ENCODE measurements at regions not wholly inside any gene's neighbourhood (a gene's known extent, or its start where the extent isn't known, plus 50 kb on each side); places are given as distances from the start of the nearest gene placed in this dataset.

DNA sequence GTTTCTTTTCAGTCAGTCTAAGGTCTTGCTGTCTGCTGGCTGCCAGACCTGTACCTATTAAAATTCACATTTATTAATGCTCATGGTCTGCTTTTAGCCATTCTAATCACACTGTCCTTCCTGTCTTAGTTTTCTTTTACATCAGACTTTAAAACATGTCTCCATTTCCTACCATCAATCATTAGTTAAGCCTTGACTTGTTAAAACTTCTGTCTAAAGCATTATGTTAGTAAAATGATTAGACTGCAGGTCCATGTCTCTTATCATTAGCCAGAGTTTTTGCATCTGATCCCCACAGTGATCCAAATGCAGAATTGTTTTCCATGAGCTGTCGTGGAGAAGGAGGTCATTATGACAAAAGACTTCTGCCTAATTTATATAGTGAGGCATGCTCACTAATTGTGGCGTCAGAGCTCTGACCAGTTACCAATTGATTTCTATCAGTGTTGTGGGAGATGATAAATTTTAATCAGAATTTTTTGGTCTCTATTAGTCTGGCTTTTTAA is 226.5 kb downstream of the DKK1 start:
- TF ChIP-seq, protein P1, sequence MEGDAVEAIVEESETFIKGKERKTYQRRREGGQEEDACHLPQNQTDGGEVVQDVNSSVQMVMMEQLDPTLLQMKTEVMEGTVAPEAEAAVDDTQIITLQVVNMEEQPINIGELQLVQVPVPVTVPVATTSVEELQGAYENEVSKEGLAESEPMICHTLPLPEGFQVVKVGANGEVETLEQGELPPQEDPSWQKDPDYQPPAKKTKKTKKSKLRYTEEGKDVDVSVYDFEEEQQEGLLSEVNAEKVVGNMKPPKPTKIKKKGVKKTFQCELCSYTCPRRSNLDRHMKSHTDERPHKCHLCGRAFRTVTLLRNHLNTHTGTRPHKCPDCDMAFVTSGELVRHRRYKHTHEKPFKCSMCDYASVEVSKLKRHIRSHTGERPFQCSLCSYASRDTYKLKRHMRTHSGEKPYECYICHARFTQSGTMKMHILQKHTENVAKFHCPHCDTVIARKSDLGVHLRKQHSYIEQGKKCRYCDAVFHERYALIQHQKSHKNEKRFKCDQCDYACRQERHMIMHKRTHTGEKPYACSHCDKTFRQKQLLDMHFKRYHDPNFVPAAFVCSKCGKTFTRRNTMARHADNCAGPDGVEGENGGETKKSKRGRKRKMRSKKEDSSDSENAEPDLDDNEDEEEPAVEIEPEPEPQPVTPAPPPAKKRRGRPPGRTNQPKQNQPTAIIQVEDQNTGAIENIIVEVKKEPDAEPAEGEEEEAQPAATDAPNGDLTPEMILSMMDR (IDR thresholded peaks at IDR 0.05; ENCODE audit: control extremely low read depth, extremely low read depth): no peak
- DNase-seq (no peak), ATAC-seq (ENCODE audit: insufficient read depth, low FRiP score) (no peak)
- no peaks in the 10 kb centered on the region for H3K9me3 ChIP-seq (ENCODE audit: control insufficient read depth in 4 of 4, insufficient read depth in 3 of 4, low read length in 3 of 4)
- no peak overlapping the region for H3K27ac ChIP-seq (ENCODE audit: low read depth in 1 of 2, low read length in 1 of 2)
- no peaks in the 10 kb centered on the region for H3K36me3 ChIP-seq (ENCODE audit: control insufficient read depth in 4 of 4, insufficient read depth in 4 of 4, low read length in 4 of 4)
- no peak overlapping the region for H3K4me3 ChIP-seq
- H3K4me1 ChIP-seq (ENCODE audit: control insufficient read depth in 5 of 5, insufficient read depth in 5 of 5, low read length in 5 of 5): peaks cover 0 to 9% (median 0%) of the 10 kb centered on the region in 5 donors
- no peaks in the 10 kb centered on the region for H3K27me3 ChIP-seq (ENCODE audit: control insufficient read depth in 3 of 3, insufficient read depth in 3 of 3, low read length in 2 of 3)
- WGBS, 2 donors: 46 to 70% methylated on average over 2 of the region's 2 CpGs
- H3K9ac ChIP-seq (ENCODE audit: insufficient read depth in 1 of 2, low read length in 2 of 2): no peak overlapping the region

DNA sequence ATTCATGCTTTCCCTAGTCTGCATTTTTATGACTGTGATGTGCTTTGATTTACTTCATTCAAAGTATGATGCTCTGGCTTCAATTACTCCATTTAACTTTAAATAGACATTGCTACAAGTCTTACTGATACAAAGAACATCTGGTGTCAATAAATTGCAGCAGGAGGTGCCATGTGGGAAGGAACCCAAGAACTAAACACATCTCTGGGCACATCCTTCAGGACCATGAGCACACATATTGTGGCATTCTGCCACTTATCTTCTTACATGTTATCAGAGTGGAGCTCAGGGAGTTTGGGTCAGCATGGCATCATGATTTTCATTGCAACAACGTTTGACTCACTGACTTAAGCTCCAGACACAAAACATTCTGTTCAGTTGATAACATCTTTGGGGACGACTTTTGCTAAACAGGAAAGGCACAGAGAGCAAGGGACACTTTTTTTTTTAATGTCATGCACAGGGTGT is 227.0 kb downstream of the DKK1 start:
- WGBS, 2 donors: 18 to 42% methylated on average over 2 of the region's 2 CpGs
- Histone ChIP-seq H3K4me1 (ENCODE audit: control insufficient read depth in 5 of 5, insufficient read depth in 5 of 5, low read length in 5 of 5) (peaks cover 0 to 9% (median 0%) of the 10 kb centered on the region in 5 donors), H3K27ac (ENCODE audit: low read depth in 1 of 2, low read length in 1 of 2) (no peak overlapping the region), H3K4me3 (no peak overlapping the region), H3K27me3 (ENCODE audit: control insufficient read depth in 3 of 3, insufficient read depth in 3 of 3, low read length in 2 of 3) (no peaks in the 10 kb centered on the region), H3K36me3 (ENCODE audit: control insufficient read depth in 4 of 4, insufficient read depth in 4 of 4, low read length in 4 of 4) (no peaks in the 10 kb centered on the region), H3K9ac (ENCODE audit: insufficient read depth in 1 of 2, low read length in 2 of 2) (no peak overlapping the region), H3K9me3 (ENCODE audit: control insufficient read depth in 4 of 4, insufficient read depth in 3 of 4, low read length in 3 of 4) (no peaks in the 10 kb centered on the region)
- DNase-seq (no peak), ATAC-seq (ENCODE audit: insufficient read depth, low FRiP score) (no peak)
- TF ChIP-seq, protein P1 (IDR thresholded peaks at IDR 0.05; ENCODE audit: control extremely low read depth, extremely low read depth): no peak

DNA sequence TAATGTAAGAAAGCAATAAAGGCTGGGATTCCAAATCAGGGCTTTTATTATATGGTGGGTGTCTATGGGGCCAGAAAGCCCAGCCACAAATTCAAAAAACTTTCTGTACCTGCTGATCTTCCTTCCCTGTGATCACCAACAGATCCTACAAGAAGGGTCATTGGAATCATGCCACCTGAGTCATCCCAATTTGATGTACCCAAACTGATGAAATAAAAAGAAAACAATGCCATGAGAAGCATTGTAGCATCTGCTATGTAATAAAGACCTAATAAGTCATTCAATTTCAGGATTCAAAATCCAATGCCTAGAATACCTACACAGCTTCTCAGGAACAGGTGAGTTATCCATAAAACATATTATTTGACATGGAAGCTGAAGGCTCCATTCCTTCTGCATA is 228.8 kb downstream of the DKK1 start:
- ATAC-seq (ENCODE audit: insufficient read depth, low FRiP score): no peak
- TF ChIP-seq, protein P1 (IDR thresholded peaks at IDR 0.05; ENCODE audit: control extremely low read depth, extremely low read depth): no peak

DNA sequence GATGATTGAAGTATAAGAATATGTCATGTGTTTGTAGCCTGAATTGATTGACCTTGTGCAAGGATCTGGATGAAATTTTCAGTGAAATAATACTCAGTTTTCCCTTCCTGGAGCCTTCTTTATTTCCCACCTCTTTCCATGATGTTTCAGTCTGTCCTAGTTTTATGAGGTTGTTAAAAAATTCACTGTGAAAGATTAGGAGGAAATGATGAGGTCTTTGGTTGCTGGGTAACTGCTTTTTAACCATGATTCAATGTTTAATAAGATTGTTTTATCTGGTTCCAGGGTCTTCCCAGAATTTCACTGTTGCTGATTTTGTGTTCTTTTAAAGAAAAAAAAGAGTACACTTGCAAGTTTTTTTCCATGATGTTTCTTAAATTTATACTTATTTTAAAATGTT is 221.5 kb downstream of the MBL2 start:
- Histone ChIP-seq H3K27ac (ENCODE audit: low read depth in 1 of 2, low read length in 1 of 2) (no peak overlapping the region), H3K9ac (ENCODE audit: insufficient read depth in 1 of 2, low read length in 2 of 2) (no peak overlapping the region), H3K36me3 (ENCODE audit: control insufficient read depth in 4 of 4, insufficient read depth in 4 of 4, low read length in 4 of 4) (no peaks in the 10 kb centered on the region), H3K4me1 (ENCODE audit: control insufficient read depth in 5 of 5, insufficient read depth in 5 of 5, low read length in 5 of 5) (no peaks in the 10 kb centered on the region), H3K9me3 (ENCODE audit: control insufficient read depth in 4 of 4, insufficient read depth in 3 of 4, low read length in 3 of 4) (no peaks in the 10 kb centered on the region), H3K27me3 (ENCODE audit: control insufficient read depth in 3 of 3, insufficient read depth in 3 of 3, low read length in 2 of 3) (no peaks in the 10 kb centered on the region), H3K4me3 (no peak overlapping the region)
- DNase-seq: peak in 2 of 3 donors; percentile 10 to 16
- TF ChIP-seq, protein P1 (IDR thresholded peaks at IDR 0.05; ENCODE audit: control extremely low read depth, extremely low read depth): no peak
- no peak for ATAC-seq (ENCODE audit: insufficient read depth, low FRiP score)

More for the DNA sequence above, 228.8 kb downstream of the DKK1 start:
- Histone ChIP-seq H3K4me1 (ENCODE audit: control insufficient read depth in 5 of 5, insufficient read depth in 5 of 5, low read length in 5 of 5) (peaks cover 0 to 9% (median 0%) of the 10 kb centered on the region in 5 donors), H3K27me3 (ENCODE audit: control insufficient read depth in 3 of 3, insufficient read depth in 3 of 3, low read length in 2 of 3) (no peaks in the 10 kb centered on the region), H3K9me3 (ENCODE audit: control insufficient read depth in 4 of 4, insufficient read depth in 3 of 4, low read length in 3 of 4) (no peaks in the 10 kb centered on the region), H3K36me3 (ENCODE audit: control insufficient read depth in 4 of 4, insufficient read depth in 4 of 4, low read length in 4 of 4) (no peaks in the 10 kb centered on the region), H3K9ac (ENCODE audit: insufficient read depth in 1 of 2, low read length in 2 of 2) (no peak overlapping the region), H3K27ac (ENCODE audit: low read depth in 1 of 2, low read length in 1 of 2) (no peak overlapping the region), H3K4me3 (no peak overlapping the region)
- no peak for DNase-seq

Measured in lung (tissue), 11 donors.